KMS-11 (cell line): ENCODE measurements at regions not wholly inside any gene's neighbourhood (a gene's known extent, or its start where the extent isn't known, plus 50 kb on each side); places are given as distances from the start of the nearest gene placed in this dataset.

ENCODE experiments used
- H2AFZ ChIP-seq: fragments of 200-600 bp; sonication (generic); 2 replicates; pipeline ENCODE4 v1.6.1; 2016; ENCODE audit warnings: antibody characterized with exemption, mixed run types, low read depth
- H3K27ac ChIP-seq: fragments of 200-600 bp; sonication (generic); 2 replicates; pipeline ENCODE4 v1.6.1; 2016; ENCODE audit warnings: mild to moderate bottlenecking, mixed run types
- H3K27me3 ChIP-seq: fragments of 200-600 bp; sonication (generic); 2 replicates; pipeline ENCODE4 v1.6.1; 2017; ENCODE audit warnings: mild to moderate bottlenecking, low read depth, mixed run types, moderate library complexity; ENCODE audit not compliant: insufficient read depth
- H3K36me3 ChIP-seq: fragments of 200-600 bp; sonication (generic); 2 replicates; pipeline ENCODE4 v1.6.1; 2017; ENCODE audit warnings: mild to moderate bottlenecking, mixed run types; ENCODE audit not compliant: insufficient read depth
- H3K4me1 ChIP-seq: fragments of 200-600 bp; sonication (generic); 2 replicates; pipeline ENCODE4 v1.6.1; 2016; ENCODE audit warnings: mild to moderate bottlenecking, low read depth, mixed run types; ENCODE audit not compliant: poor library complexity, severe bottlenecking
- H3K4me2 ChIP-seq: fragments of 200-600 bp; sonication (generic); 2 replicates; pipeline ENCODE4 v1.7.0; 2016; ENCODE audit warnings: mild to moderate bottlenecking, mixed run types
- H3K4me3 ChIP-seq: fragments of 200-600 bp; sonication (generic); IDR thresholded peaks from 2 replicates; pipeline ENCODE4 v1.6.1; 2017; ENCODE audit warnings: low read depth, low read length, mixed read lengths; ENCODE audit not compliant: insufficient read depth
- H3K79me2 ChIP-seq: fragments of 200-600 bp; sonication (generic); 2 replicates; pipeline ENCODE4 v1.6.1; 2016; ENCODE audit warnings: low read depth, mixed run types; ENCODE audit not compliant: insufficient read depth
- H3K9ac ChIP-seq: fragments of 200-600 bp; sonication (generic); 2 replicates; pipeline ENCODE4 v1.6.1; 2016; ENCODE audit warnings: mild to moderate bottlenecking, mixed run types
- H4K20me1 ChIP-seq: fragments of 200-600 bp; sonication (generic); 2 replicates; pipeline ENCODE4 v1.6.1; 2016; ENCODE audit warnings: mild to moderate bottlenecking, mixed run types; ENCODE audit not compliant: insufficient read depth
- TF ChIP-seq, protein P1 (sequence below): fragments of 200-600 bp; sonication (generic); conservative IDR thresholded peaks from 2 replicates; pipeline ENCODE4 v1.6.1; 2017; ENCODE audit warnings: low read depth, mild to moderate bottlenecking, antibody characterized with exemption, low read length, moderate library complexity, mixed read lengths

DNA sequence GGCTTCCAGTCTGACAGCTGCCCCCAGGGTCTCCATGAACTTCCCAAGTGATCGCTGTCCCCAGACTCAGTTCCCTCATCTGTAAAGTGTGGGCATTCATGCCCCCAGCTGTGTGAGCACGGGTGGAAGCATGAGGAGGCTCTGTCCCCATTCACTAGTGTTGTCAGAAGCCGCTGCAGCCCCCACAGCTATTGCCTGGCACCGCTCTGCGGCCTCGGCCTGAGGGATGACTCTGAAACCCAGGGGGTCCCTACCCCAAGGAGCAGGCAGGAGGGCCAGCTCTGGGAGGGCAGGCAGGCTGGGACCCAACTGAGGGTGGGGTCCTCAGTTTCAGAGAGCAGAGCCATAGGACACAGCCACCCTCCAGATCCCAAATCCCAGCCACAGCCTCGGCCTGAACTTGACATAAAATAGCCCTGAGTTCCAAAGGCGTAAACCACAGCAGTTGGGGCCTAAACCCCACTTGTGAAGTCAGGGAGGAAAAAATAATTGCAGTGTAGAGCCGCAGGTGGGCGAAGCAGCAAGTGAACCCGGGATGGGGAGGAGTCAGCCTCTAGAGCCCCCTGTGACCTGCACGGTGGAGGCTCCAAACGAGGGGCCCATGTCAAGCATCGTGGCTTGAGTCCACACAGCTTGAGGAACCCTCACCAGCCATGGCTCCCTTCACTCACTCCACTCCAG is 66.0 kb upstream of the ADAMTS2 start:
- TF ChIP-seq, protein P1, sequence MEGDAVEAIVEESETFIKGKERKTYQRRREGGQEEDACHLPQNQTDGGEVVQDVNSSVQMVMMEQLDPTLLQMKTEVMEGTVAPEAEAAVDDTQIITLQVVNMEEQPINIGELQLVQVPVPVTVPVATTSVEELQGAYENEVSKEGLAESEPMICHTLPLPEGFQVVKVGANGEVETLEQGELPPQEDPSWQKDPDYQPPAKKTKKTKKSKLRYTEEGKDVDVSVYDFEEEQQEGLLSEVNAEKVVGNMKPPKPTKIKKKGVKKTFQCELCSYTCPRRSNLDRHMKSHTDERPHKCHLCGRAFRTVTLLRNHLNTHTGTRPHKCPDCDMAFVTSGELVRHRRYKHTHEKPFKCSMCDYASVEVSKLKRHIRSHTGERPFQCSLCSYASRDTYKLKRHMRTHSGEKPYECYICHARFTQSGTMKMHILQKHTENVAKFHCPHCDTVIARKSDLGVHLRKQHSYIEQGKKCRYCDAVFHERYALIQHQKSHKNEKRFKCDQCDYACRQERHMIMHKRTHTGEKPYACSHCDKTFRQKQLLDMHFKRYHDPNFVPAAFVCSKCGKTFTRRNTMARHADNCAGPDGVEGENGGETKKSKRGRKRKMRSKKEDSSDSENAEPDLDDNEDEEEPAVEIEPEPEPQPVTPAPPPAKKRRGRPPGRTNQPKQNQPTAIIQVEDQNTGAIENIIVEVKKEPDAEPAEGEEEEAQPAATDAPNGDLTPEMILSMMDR = no peak
- no peaks in the 10 kb centered on the region for H3K4me1 ChIP-seq
- H3K4me2 ChIP-seq = no peak overlapping the region
- no peak overlapping the region for H3K27ac ChIP-seq
- no peak overlapping the region for H3K4me3 ChIP-seq
- H3K27me3 ChIP-seq = no peaks in the 10 kb centered on the region; the same call in 1 of the 2 replicates
- no peak overlapping the region for H2AFZ ChIP-seq
- no peak overlapping the region for H3K9ac ChIP-seq
- H3K36me3 ChIP-seq = no peaks in the 10 kb centered on the region
- no peaks in the 10 kb centered on the region for H4K20me1 ChIP-seq
- H3K79me2 ChIP-seq = no peaks in the 10 kb centered on the region

DNA sequence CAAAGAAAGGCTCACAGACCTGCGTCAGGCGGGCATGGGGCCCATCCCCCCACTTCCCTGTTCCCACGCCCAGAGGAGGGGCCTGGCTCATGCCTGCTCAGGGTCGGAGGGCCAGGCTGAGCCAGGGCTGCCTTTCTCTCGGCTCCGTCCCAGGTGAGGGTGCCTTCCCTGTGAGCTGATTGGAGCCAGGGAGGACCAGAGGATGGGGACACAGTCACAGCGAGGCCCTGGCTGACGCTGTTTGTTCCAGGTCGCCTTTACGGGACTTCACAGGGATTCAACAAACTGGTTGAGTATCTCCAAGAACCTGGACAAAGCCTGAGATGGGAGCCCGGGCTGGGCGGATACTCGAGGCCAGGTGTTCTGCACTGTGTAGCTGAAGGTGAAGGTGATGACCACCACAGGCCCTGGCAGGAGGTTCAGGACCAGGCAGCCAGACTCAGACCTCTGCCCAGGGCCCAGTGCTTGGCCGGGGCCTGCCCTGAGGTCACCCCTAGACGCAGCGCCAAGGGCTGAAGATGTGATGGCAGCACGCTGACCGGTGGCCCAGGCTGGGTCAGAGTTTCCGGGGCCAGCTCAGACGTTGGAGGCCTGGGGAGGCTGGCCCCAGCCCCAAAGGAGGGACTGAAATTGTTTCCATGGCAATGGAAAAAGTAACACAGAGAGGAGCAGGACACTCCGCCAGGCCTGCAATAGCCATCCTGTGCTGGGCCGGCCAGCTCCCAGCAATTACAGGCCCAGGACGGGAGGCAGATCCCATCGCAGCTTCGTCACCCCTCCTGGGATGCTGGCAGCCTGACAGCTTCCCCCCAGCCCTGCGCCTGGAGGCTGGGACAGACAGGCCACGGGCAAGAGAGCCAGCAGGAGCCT is 65.3 kb upstream of the ADAMTS2 start:
- no peaks in the 10 kb centered on the region for H3K4me1 ChIP-seq
- H3K27ac ChIP-seq = no peak overlapping the region
- H2AFZ ChIP-seq = no peak overlapping the region
- H4K20me1 ChIP-seq = no peaks in the 10 kb centered on the region
- H3K36me3 ChIP-seq = no peaks in the 10 kb centered on the region
- no peak overlapping the region for H3K4me2 ChIP-seq
- no peak overlapping the region for H3K9ac ChIP-seq
- no peaks in the 10 kb centered on the region; the same call in 1 of the 2 replicates for H3K27me3 ChIP-seq
- H3K79me2 ChIP-seq = no peaks in the 10 kb centered on the region
- H3K4me3 ChIP-seq = no peak overlapping the region
- TF ChIP-seq, protein P1 = no peak

DNA sequence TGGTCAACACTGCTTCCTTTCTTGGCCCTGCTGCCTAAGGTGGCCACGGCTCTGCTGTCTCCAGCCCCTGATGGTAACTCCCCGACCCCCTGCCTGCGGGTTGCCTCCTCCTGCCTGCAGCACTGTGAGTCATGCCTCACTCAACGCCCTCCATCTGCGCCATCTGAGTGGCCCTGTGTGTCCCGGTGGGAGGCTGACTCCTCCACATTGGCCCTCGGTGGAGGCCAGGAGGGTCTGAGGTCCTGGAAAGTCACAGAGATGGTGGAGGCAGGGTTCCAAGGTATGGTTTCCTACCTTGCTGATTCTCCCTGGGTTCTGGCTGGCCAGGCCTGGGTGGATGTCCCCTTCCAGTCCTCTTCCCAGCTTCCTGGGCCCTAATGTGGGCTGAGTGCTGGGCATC is 64.5 kb upstream of the ADAMTS2 start:
- Histone ChIP-seq H3K27ac (no peak overlapping the region), H3K9ac (no peak overlapping the region), H3K27me3 (no peaks in the 10 kb centered on the region; the same call in 1 of the 2 replicates), H4K20me1 (no peaks in the 10 kb centered on the region), H3K4me2 (no peak overlapping the region), H3K4me1 (no peaks in the 10 kb centered on the region), H3K79me2 (no peaks in the 10 kb centered on the region), H3K36me3 (no peaks in the 10 kb centered on the region), H3K4me3 (no peak overlapping the region), H2AFZ (no peak overlapping the region)
- TF ChIP-seq, protein P1 = no peak

DNA sequence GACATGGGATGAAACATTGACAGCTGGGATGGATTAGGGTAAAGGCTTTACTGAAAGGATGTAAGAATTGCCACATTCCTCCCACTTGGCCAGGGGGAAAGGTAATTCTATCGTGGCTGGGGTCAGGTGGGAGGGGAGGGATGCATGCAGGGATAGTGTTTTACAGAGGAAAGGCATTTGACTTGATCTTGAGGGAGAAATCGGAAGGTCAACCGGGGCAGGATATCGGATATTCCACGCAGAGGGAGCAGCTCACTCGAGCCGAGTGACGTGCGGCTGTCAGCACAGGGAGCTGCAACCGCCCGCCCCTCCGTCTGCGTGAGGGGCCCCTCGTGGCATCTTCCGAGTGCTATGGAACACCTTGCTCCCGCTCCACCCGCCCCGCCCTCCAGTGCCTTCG is 63.4 kb upstream of the ADAMTS2 start:
- no peaks in the 10 kb centered on the region for H3K4me1 ChIP-seq
- H3K36me3 ChIP-seq = no peaks in the 10 kb centered on the region
- H3K4me2 ChIP-seq = no peak overlapping the region
- H3K27ac ChIP-seq = no peak overlapping the region
- no peak overlapping the region for H3K9ac ChIP-seq
- TF ChIP-seq, protein P1 = no peak
- no peak overlapping the region for H3K4me3 ChIP-seq
- H4K20me1 ChIP-seq = no peaks in the 10 kb centered on the region
- no peaks in the 10 kb centered on the region for H3K79me2 ChIP-seq
- H2AFZ ChIP-seq = no peak overlapping the region
- H3K27me3 ChIP-seq = no peaks in the 10 kb centered on the region; the same call in 1 of the 2 replicates
